Suppressor macrophage treated with lipopolysaccharide for 1 hour (primary cell): ENCODE measurements at regions not wholly inside any gene's neighbourhood (a gene's known extent, or its start where the extent isn't known, plus 50 kb on each side); places are given as distances from the start of the nearest gene placed in this dataset.
"Not testable (repeated sequence)": the region's sequence is repeated elsewhere in the genome, so short reads cannot be mapped to it uniquely, and the experiment has no call there.

Experiments
- DNase-seq, 3 donors: peaks; one replicate each; pipeline ENCODE4 v3.0.0-alpha.2; 2020 to 2022

DNA sequence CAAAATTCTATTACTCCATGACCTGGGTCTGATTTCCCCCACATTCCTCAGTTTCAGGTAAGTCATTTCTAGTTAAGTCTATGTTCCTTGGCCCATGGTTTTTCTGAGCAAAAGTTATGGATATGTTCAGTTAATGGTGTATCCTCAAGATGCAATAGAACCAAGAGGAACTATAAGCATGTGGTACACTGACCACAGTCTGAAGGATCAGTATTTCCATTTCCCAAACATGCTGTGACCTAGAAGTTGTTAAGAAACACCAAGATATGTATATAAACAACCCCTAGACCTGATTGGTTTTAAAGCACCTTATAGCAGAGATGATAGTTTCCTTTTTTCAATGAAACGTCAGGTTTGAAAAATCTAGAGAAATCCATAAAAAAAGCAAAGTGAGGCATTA lies 94.2 kb upstream of the ABCB5 start:
- DNase-seq = peak in 2 of 3 donors; percentile 12 to 20

DNA sequence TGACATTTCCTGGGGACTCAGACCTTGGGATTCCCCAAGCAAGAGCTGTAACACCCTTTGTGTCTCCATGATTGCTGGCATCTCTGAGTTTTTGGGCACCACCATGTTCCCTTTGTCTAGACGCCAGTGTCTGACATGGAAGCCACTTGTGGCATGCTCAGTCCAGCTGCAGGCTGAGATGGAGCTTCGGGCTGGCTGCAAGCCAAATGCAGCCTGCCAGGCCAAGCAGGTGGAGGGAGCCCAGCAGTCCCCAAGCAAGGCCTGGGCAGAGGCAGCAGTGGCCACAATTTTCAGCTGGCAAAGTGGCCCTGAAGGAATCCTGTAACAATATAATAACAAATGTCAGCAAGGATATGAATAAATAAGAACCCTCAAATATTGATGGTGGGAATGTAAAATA lies 86.2 kb upstream of the ABCB5 start:
- no peak for DNase-seq

DNA sequence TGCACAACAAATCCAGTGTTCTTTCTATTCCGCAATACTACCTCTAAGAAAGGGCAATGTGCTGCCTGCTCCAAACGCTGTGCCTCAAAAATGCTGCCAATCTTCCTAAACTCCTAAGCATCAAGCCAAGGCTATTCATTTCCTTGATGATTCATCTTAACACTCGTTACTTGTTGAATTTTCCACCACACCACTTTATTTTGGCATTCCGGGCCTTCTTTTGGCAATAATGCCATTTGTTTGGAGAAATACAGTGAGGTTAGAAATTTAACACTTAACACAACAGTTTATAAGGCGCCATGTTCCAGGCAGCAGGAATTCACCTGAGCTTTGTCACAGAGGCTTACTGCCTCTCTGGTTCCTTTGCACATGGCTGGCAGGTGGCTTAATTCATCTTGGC lies 82.6 kb upstream of the ABCB5 start:
- DNase-seq = no peak

DNA sequence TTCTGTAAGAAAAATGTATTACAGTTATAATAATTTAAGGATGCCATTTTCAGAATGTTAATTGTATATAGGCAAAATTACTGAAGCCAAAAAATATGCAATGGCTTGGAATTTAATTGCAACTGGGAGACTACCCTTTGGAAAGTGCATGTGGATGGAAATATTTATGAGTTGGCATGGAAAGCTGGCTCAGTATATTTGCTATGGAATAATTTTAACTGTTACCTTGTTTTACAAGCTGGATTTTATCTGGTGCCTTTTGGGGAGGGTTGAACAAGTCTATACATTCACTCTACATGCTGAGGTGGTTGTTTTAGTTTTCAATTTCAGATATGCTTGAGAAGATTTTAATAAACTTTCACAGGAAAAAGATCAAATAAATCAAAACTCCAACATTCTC lies 80.9 kb upstream of the ABCB5 start:
- peak in 1 of 3 donors; percentile 8 for DNase-seq

DNA sequence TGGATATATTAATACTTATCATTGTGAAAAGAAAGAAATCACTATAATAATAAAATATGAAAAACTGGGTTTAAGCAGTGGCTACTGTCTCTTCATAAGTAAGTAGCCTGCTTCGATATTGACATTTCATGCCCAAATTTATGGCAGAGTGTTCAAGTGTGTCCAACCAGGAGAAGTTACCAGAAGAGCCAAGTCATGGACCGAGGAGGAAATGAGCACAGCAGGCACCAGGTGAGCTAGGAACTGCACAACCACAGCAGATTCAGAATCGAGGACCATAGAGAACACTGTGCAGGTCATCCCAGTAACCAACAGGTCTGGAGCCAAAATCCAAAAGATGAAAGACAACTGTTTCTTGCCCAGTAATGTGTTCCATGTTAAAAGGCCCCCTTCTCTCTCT lies 79.9 kb upstream of the ABCB5 start:
- DNase-seq = no peak

DNA sequence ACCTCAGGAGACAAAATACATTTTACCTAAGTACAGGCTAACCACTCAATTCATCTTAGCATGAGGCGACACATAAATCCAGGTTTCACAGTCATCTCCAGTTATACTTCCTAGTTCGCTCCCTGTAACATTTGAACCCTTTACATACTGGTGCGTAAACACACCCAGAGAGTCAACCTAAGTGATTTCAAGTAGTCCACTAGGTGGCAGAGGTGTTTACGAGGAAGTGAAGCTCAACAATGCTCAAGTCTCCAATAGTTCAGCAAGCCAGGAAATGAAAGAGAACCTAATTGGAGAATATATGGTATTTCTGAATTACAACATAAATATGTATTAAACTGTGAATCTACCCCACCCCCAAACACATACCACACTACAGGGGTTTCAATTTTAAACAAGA lies 76.3 kb upstream of the ABCB5 start:
- DNase-seq = peak; percentile 27 to 36 (median 32)

DNA sequence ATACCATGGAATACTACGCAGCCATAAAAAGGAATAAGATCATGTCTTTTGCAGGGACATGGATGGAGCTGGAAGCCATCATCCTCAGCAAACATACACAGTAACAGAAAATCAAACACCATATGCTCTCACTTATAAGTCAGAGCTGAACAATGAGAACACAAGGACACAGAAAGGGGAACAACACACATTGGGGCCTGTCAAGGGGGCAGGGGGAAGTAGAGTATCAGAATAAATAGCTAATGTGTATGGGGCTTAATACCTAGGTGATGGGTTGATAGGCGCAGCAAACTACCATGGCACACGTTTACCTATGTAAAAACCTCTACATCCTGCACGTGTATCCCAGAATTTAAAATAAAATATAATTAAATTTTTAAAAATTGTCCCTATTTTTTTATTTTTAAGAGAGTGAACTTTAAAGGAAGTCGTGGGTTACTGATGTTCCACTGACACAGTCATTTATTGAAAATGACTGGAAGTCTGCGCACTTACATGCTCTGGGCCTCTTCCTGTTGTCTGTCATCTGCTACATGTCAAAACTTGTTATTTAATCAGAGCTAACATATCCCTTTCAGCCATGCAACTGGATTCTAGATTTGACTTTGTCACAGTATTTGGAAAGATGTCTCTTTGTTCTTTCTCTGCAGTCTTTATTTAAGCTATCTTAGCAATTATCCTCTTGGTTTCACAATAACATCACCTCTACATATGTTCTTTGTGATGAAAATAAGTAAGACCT lies 73.7 kb upstream of the ABCB5 start:
- peak; percentile 14 to 26 (median 15) for DNase-seq

DNA sequence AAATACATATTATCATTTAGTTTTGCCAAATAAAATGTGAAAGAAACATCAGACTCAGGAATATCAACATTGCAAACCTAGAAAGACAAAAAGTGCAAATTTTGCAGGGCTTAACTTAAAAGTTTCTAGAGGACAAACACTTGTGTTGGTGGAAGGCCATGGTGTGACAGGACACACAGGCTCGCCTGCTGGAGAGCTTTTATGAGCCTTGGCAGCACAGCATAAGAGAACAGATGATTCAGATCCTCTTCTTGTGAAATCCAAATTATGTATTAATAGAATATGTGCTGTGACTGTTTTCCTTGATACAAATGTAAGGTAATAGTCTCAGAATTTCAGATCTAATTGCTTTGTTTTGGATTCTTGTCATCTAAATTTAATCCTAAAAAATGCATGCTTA lies 72.9 kb upstream of the ABCB5 start:
- peak; percentile 41 to 69 (median 65) for DNase-seq

DNA sequence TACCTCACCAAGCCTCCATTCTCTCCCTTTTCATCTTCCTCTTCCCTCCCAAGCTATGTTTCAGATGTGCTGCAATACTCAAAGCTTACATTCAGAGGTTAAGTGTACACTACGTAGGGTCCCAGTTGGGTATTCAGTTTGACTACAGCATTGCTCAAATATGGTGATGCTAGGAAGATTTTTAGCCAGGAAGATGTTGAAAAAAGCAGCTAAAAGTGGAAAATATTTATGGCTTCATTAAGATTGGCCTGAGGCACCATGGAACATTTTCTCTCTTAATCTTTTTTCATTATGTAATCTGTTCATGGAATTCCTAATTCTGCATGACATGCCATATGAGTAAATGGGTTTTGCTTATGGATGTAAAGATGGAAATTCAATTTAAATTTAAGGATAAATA lies 72.0 kb upstream of the ABCB5 start:
- DNase-seq = no peak

DNA sequence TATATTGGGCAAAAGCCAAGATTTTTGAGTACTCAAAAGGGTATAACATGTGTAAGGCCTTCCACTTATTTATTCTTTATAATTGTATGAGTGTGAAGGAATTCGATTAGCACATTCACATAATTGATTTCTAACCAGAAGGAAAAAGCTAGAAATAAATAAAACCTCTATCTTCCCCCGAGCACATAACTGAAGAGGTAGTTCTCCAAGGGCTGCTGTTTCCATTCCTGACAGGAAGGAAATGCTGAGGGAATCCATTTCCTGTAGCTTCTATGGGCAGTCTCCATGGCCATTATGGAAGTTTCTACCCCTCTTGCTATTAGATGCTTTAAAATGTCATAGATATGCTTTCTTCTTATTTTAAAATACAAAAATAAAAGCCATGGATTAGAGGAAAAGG lies 70.5 kb upstream of the ABCB5 start:
- DNase-seq = no peak

DNA sequence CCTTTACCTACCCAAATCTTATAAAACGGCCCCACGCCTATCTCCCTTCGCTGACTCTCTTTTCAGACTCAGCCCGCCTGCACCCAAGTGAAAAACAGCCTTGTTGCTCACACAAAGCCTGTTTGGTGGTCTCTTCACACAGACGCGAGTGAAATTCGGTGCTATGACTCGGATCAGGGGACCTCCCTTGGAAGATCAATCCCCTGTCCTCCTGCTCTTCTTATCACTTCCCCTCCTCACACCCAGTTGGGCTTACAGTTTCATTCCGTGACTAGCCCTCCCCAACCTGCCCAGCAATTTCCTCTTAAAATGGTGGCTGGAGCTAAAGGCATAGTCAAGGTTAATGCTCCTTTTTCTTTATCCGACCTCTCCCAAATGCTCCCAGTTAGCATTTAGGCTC lies 68.5 kb upstream of the ABCB5 start:
- not testable (repeated sequence) for DNase-seq

DNA sequence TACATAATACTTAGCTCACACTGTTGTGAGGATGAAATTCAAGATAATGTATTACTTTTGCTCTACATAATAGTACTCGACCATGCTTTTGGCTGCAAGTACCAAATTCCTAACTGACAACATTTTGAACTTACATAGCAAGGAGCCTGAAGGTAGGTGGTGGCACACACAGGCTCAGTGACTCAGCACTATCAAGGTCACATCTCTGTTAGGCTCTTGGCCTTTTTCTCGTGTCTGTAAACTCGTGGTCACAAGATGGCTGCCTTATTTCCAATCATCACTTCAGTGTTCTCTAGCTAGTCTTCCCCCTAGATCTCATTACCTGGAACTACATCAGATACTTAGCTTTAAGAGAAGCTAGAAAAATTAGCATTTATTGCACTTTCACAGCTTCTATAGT lies 61.4 kb upstream of the ABCB5 start:
- no peak for DNase-seq

DNA sequence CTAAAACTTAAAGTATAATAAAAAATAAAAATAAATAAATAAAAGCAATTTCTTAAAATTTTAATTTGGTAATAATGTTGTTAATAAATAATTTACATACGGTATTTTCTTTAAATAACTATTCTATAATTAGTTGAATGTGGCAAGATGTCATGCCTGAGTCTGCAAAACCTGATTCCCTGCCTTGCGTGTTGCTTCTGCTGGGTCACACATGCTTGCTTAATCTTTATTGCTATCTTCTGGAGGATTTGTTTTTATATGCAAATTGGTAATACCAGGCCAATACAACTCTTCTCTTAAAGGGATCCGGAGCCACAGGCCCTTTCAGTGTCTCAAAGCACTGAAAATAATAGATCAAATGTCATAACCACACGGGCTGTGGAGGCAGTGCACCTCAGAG lies 59.4 kb upstream of the ABCB5 start:
- DNase-seq = no peak

DNA sequence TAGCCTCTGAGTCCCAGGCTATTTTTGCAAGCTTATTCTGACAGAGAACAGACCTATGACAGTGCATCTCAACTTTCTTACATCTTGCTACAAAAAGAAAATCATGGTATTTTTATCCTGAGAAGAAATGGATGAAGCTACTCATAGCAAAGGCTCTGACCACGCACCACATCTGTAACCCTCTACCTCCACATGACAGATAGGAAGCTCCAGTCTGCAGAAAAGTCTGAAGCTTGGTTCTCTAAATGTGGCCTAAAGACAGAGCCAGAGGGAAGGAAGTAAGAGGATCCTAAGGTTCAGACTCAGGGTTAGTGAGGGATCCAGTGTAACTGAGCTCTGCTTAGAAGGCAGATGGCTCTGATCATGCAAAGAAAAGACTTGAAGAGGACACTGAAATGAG lies 58.4 kb upstream of the ABCB5 start:
- DNase-seq = peak in 2 of 3 donors; percentile 12 to 14

DNA sequence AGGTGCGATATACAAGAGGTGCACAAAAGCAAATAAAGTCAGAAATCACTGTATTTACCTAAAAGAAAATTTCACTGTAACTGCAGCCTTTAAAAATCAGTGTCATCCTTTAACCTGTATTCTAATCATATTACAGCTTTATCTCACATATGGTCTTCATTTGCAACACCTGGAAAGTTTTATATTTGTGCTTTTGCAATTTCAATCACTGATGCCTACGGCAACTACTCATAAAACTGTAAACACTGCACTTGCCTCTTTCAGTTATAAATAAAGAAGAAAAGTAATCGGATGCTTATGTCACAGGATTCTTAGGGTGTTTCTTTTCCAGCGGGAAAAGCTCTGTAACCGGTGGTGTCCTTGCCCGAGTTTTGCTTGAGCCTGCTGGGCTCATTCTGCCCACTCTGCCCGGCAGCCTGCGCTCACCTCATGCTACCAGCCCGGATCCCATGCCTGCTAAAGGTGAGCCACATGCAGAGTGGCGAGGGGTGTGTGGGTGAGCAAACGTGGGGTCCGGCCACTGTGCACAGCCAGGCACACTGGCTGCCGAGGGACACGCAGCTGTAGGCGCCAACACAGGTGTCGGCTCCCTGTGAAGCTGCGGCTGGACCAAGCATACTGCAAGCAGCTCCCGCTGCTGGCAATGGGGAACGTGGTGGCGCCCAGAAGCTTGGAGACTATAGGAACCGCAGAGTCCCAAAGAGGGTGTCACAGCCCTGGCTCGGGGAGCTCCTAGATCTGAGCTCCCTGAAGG lies 56.3 kb upstream of the ABCB5 start:
- DNase-seq = no peak

DNA sequence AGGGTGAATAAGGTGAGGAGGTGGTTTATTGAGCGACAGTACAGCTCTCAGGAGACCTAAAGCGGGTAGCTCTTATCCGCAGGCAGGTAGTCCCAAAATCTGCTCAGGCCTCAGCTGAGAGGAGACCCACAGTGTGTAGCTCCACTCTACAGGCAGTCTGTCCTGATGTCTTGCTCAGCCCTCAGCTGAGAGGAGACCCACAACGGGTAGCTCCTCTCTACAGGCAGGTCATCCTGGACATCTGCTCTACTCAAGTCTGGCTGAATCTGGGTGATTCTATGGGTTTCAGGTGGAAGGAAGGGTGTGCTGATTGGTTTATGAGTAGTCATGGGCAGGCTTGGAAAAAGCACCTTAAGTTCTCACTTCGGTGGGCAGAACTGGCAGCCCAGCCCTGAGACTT lies 55.6 kb upstream of the ABCB5 start:
- no peak for DNase-seq

DNA sequence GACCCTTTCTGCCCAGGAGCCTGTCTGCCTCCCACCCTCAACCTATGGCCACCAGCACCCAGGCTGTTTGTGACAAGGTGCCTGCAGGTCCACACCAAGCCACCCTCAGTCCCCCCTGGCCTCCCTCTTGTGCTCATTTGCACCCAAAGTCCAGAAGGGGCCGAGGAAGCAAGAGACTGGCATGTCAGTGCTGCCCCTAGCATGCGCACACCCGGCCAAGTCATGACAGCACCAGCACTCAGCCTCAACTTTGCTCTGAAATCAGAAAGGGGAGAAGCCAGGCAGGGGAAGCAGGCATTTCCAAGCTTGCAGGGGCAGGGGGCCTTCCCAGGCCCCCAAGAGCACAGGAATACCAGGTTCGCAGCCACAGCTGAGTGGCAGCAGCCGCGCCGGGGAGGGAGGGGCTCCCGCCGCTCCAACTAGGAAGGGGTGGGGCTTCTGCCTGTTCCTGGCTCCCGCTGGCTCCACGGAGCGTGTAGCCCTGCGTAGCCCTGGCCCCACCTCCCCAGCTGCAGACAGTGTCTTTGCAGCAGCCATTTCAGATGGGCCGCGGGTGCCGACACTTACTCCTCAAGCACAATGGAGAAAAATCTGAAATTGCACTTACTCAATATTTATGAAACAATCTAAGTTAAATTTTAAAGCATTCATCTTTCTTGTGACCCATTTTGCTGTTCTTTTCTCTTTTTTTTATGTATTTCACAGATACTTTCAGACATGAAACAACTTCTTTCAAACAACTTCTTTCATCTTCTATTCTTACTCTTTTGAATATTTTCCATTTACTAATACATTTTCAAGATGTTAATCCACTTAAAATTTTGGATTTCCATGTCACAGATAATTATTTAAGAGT lies 54.9 kb upstream of the ABCB5 start:
- no peak for DNase-seq

DNA sequence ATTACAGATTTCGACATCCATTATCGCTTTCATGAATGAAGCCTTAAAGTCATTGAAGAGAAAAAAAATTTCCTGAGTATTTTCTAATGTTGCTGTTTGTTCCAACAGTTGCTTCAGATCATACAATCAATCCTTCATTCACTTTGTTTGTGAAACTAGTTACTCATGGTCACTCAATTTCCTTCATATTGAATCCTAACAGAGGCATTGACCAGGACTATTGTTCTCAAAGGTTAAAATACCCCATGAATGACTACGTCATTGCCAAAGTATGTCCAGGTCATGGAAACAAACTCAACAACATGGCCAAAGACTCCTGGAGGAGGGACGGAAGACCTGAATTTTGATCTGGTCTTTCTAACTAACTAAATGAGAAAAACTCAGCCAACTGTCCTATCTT lies 54.0 kb upstream of the ABCB5 start:
- DNase-seq = peak in 1 of 3 donors; percentile 17

DNA sequence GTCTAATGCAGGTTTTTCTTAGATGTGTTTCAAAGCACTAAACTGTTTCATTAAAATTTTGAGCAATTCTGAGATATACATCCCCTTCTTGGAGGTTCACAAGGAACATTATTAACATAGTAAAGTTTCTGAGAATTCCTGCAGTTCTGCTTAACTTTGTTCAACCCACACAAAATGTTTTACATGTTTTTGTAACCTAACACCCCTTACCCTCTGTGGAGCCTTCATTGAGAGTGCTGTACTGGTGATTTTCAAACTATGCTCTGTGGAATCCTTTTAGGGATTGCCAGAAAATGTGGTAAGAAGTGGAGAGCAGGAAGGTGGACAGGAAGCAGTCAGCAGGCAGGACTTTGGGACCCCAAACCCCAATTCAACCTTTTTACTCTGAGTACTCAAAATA lies 53.6 kb upstream of the ABCB5 start:
- no peak for DNase-seq

DNA sequence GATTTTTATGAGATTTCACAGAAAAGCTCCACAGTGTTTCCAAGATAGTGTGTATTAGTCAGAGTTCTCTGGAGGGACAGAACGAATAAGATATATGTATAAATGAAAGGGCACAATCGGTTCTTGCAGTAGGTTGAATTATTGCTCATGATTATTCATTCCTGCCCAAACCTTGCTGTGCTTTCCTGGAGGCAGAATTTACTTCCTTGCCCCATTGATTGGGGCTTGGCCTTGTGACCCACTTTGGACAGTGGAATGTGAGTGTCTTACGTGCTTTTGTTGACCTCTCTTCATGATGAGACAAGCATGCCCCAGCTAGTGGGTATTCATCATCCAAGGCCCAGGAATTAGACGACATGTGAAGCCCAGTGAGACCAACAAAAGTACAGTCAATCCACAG lies 53.0 kb upstream of the ABCB5 start:
- DNase-seq = no peak
